Bone marrow (tissue), 2 donors: ENCODE measurements at regions not wholly inside any gene's neighbourhood (a gene's known extent, or its start where the extent isn't known, plus 50 kb on each side); places are given as distances from the start of the nearest gene placed in this dataset.
A peak's percentile ranks its signal among the peaks of the same experiment; 100 is the strongest.

Source experiments
- DNase-seq, 2 donors: peaks; one replicate each; lab custom pipeline; 2025; lab: John Stamatoyannopoulos, UW

DNA sequence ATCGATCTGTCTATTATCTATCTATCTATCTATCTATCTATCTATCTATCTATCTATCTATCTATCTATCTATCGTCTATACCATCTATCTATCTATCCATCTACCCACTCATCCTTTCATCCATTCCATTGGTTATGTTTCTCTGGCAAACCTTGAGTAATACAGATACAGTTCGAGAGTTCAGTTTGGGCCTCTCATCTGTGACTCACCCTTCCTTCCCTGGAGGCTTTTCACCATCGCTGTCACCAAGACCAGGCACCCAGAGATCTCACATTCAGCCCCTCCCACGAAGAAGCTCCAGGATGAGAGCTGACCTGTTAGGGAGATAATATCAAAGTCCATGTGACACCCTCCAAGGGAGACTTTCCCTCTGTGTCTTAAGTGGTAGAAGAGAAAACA, 164.1 kb upstream of the CELF4 start:
- DNase-seq, result no peak

DNA sequence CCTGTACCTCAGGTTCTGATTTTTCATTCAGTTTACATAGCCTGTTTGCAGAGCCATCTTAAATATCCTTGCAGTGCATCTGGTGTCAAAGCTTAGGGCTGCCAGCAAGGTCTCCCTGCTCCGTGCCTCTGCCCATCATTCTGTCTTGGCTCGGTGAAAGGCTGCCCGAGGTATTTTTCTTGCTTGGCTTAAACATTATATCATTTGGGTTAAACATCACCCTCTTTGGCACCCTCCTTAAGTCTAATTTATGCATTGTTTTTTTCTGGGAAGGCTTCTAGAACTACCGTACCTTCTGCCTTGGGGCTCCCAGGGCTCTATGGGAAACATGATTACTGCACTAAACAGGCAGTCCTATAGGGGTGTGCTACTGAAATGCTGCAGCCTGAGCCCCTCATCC, 158.6 kb upstream of the CELF4 start:
- no peak for DNase-seq

DNA sequence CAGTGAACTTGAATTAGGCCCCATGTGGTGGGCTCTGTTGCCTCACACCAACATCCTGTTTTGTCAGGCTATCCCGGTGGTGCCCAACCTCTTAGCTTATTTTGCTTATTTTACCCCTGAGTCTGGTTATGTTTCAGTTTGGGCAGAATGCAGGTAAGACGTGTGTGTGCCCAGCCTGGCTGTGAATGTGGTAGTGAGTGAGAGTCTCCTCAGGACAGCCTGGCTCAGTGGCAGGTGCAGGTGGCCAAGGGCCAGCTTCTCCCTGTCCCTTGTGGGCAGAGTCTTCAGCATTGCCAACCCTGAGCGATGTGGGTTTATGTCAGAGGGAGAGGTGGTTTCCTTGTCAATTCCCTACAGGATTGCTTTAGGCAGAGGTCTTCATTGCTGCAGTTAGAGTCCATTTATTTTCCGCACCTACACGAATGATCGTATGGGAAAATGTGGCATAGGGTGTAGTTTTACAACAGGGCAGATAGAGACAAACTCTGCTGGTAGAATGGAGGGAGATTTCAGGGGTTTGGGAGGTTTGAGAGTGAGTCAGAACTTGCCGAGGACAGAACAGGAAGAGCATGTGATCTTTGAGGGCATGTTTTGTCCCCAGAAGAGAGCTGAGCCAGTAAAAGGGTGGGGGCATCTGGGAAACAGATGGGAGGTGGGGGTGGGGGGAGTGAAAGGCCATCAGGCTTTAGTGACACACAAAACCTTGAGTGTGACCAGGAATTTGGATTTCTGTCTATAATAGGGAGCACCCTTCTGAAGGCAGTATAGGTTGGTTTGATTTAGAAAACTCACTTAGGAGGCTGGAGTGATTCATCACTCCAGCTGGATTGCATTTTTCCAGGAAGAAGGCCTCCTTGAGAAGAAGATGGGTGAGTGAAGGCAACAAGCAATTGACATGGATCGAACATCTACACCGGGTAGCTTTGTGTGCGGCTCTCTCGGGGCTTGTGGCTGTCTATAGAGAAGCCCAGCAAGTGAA, 156.2 kb upstream of the CELF4 start:
- DNase-seq, result peak in 1 of 2 donors; percentile 88

DNA sequence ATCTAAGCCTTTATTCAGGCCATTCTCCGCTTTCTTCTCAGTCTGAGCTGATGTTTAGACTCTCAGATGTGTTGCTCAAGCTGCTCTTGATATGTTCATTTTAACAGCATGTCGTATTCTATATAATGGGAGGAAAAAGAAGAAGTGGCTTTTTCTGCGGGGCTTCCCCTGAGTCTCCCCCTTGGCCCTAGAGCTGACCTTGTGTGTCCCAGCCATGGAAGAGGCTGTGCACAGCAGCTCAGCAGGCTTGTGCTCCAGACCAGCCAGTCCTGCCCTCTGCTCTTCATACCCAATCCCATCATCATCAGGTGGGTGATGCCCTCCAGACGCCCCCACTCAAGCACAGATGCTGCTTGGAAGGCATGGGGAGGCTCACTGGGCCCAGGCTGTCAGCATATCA, 155.1 kb upstream of the CELF4 start:
- peak in 1 of 2 donors; percentile 19 for DNase-seq

DNA sequence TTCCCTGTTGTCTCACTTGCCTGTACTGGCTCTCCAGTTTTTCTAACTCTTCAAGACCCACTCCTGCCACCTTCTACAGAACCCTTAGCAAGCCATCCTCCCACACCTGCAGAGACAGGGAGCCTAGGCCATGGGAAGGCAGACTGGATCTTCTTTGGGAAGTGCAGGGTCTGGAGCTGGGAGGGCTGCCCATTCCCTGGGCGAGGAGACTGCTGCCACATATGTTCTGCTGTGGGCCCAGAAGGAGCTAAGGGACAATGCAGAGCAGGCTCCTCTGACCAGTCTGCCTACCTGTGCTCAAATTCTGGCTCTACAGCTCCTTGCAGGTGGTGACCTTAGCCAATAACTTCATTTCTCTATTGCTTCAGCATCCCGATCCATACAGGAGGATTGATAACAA, 152.1 kb upstream of the CELF4 start:
- DNase-seq, result no peak

DNA sequence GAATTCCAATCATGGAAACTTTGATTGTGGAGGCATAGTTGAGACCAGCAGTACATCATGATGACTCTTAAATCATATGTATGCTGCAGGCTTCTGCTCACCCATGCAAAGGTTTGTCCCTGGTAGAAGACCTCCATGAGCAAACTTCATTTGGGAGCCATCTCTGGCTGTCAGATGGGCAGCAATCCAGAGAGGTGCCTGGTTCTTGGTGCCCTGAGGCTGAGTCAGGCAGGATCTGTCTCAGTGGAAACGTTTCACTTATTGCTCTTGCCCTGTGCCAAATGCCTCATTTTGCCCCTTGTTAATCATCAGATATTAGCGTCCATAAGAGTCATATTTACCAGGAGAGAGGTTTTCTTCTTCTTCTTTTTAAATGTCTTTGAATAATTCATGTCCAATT, 151.5 kb upstream of the CELF4 start:
- no peak for DNase-seq

DNA sequence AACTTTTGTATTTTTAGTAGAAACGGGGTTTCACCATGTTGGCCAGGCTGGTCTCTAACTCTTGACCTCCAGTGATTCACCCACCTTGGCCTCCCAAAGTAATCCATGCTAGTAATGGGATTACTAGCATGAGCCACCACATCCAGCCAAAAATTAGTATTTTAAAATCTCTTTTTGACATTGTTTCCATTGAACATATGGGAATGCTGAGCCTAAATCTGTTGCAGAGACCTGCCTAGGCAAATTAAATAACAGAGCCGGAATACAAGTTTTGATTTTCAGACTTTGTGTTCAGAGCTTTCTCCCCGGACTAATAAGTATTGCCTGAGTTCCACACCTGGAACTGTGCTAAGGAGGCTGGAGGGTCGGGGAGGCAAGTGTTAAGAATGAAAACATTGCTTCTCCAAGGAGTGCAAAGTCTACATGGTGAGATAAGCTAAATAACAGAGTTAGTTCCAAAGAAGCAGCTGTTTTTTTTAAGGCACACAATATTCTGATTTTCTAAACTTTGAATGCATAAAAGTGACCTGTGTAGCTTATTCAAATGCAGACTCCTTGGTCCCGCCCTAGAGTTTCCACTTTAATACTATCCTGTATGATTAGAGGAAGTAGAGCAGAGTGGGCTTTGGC, 150.6 kb upstream of the CELF4 start:
- DNase-seq, result no peak

DNA sequence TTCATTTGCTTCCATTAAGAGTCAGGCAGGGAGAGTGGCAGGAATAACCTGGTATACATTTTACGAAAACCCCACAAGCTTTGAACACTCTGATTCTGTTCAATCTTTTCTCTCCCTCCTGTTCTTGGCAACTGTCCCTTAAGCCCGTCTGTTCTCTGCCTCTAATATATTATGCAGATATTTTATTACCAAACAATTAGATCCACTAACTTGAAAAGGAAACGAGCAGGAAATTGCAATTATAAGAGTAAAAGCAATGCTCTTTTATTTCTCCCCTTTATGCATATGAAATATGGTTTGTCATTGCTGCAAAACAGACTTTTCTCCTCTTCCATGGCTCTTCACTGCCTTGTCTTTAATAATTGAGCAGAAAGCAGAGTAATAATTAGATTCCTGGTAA, 149.1 kb upstream of the CELF4 start:
- no peak for DNase-seq

DNA sequence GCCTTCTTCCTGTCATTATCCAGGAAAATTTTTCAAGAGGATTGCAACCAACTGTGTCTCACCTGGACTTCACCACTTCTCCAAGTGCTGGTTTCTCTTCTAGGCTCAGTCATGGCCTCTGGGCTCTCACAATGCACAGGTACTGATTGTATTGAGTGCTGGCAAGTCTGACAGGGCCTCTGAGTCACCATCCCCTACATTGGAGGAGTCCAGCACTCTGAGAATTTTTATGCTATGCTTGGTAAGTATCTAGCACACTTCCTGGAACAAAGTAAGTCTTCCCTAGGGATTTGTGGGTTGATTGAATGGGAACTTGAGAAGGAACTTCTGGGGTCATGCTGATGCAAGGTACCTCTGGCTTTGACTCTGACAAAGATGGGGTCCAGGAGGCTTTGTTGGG, 147.2 kb upstream of the CELF4 start:
- no peak for DNase-seq

DNA sequence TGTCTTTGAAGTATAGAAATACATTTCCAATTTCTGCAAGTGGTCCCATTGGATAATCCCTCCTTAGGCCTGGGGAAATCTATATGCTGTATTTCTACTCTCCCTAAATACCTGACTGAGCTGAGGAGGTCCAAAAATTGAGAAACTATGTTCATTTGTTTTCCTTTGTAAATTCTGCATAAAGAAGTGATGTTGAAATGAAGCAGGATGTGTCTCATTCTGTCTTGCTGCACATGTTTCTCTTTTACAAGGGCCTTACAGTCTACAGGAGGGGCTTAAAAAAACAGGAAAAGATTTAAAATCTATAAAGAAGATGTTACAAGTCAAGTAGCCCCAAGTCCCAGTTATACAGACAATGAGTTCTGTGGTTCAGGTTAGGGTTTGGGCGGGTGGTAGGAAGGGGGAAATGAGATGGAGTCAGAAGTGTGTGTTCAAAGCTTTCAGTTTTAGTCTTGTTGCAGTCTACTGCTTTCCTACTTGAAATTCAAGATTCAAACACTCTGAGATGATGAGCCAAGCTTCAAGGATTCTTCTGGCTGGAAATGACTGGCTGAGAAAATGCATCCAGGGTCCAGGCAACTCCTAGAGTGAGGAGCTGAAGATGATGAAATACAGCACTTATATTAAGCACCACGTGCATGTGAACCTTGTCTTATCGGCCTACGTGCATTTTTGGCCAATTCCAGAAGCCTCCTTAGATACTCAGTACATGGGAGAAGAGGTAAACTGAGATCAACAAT, 146.3 kb upstream of the CELF4 start:
- peak in 1 of 2 donors; percentile 54 for DNase-seq

DNA sequence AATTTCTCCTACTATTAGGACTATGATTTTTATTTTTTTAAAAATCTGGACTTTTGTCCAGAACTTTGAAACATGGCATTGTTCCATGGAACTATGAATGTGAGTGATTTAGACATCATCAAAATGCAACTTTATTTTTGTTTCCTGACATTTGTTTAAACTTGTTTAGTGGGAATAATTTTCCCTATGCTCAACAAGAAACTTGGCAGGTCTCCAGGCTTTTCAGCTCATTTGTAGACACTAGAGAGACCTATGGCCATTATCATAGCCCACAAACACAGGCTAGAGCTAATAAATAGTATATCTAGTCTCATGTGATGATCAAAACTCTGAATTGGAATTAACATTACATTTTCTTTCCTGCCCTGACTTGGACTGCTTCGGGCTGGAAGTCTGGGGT, 145.1 kb upstream of the CELF4 start:
- no peak for DNase-seq

DNA sequence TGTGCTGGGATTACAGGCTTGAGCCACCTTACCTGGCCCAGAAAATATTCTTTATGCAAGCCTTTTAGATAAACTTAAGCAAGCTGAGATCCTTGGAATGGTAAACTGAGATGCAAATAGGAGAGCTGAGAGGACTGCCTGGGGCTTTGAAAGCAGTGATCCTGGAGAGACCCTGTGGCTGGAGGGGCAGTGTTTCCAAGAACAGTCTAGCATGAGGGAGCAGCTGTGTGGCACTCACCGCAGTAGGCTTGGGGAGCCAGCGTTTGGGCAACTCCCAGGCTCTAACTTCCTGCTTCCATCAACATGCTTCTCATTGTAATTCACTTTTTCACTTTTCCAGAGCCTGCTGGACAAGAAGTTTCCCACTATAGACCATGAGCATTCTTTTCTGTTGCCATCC, 144.1 kb upstream of the CELF4 start:
- DNase-seq, result no peak

DNA sequence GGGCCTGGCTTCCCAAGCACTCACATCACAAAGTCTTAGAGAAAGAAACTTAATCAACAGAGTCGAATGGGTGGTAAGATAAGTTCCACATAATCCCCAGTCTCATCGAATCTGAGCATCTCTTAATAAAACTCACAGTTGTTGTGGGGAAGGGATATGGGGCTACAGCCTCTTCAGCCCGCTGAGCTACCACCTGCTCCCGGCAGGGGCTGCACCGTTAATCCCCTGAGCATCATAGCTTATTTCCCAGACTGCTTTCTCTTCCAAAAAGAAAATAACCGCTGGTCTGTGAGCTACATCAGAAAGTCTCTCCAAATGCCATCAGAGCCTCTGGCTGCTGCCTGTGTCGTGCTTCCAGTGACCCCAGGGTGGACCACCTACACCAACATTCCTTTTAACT, 139.4 kb upstream of the CELF4 start:
- DNase-seq, result no peak

DNA sequence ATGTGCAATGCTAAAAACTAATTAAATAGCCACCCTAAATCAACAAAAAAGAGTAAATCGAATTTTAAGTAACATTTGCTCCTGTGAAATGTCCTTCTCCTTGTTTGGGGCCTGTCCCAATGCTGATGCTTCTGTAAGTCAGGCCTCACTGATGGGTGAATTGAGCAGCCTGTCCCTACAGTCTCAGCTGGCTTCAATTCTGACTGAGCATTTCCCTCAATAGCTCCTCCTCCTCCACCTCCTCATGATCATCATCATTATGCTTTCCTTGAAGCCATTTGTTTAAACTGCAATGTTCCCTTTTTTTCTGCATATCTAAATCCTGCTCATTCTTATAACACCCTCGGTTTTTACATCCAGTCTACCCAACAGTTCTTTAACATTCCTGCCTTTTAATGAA, 137.2 kb upstream of the CELF4 start:
- no peak for DNase-seq

DNA sequence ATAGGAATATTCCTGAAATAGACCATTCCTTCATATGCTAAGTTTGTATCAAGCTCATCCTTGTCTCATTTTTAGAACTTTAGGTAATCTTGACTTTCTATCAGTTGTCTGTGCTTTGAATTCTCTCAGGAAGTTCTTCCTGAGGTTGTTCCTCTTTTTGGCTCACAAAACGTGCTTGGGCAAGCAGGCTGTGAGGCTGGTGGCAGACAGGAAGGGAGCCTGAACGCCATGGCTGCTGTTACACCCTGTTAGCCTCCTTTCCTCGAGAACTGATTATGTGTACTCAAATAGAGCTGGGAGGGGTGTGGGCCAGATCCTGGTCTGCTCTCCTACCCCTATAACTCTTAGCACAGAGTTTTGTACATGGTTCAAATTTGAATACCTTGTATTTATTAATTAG, 136.4 kb upstream of the CELF4 start:
- DNase-seq, result peak in 1 of 2 donors; percentile 50

DNA sequence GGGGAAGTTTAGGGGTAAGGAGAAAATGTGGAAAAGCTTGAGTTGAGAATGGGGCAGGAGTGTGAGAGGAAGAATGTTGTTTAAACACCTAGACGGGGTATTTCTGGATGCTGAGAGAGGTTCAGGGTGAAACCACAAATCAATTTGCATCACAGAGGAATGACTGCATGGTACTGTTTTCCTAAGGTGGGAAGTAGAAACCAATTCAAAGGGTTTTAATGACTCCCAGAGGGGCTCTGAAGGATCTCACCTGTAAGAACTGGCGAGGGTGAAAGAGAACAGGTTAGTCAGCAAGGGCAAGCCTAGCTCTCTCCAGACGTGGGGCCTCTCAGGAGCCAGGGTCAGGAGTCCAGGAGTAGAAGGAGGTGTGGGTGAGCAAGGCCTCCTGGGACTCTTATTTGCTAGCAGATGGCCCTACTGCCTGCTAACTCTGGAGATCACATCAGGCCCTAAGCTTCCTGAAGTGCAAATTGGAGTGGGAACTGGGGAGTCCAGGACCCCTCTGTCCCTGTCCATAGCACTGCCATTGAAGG, 133.0 kb upstream of the CELF4 start:
- DNase-seq, result no peak

DNA sequence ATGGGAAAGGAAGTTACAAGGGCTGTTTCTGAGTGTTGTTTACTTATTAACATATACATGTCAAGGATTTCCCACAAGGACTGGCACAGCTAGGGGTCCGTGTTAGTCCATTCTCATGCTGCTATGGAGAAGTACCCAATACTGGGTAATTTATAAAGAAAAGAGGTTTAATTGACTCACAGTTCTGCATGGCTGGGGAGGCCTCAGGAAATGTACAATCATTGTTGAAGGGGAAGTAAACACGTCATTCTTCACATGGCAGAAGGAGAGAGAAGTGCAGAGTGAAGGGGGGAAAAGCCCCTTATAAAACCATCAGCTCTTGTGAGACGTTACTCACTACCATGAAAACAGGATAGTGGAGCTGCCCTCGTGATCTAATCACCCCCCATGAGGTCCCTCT, 128.9 kb upstream of the CELF4 start:
- DNase-seq, result peak in 1 of 2 donors; percentile 60

DNA sequence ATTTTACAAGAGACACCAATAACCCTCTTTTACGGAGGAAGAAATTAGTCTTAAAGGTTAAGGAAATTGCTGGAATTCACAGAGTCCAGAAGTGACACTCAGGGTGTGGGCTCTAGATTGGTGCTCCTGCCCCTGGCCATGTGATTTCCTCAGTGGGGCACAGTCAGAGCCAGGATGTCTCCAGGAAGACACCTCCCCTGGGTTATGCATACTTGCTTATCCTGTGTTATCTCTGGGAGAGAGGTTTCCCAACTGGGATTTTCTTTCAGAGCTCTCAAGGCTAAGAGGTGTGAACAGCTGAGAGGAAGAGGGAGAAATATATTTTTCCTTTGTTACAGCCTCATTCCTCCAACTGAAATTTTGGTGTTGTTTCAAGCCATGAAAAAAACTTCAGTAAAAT, 125.6 kb upstream of the CELF4 start:
- no peak for DNase-seq

DNA sequence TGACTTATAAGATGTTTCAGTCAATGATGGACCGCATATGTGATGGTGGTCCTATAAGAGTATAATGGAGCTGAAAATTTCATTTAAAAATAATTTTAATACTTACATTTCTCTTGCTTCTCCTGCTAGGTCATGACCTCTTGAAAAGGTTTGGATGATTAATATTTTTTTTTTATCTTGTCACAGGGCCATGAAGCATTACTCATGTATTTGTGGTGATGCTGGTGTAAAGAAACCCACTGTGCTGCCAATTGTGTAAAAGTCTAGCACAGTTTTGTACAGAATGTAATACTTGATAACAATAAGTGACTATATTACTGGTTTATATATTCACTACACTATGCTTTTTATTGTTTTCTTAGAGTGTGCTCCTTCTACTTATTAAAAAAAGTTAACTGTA, 124.2 kb upstream of the CELF4 start:
- DNase-seq, result no peak

DNA sequence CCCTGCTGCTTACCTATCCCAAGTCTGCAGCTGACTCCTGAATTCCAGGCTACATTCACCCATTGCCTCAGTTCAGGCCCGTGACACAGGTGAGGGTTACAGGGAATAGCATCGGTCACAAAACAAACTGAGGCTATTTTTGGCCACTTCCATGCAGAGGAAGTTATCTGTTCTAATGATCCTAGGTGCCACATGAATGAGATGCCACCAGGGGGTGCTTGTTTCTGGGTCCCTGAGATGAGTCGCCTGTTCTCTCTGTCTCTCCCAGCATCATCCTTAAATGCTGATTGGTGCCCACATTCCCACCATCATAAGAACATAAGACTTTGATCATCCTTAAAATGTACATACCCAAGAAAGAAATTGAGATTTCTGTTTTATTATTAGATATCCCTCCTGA, 119.0 kb upstream of the CELF4 start:
- no peak for DNase-seq

DNA sequence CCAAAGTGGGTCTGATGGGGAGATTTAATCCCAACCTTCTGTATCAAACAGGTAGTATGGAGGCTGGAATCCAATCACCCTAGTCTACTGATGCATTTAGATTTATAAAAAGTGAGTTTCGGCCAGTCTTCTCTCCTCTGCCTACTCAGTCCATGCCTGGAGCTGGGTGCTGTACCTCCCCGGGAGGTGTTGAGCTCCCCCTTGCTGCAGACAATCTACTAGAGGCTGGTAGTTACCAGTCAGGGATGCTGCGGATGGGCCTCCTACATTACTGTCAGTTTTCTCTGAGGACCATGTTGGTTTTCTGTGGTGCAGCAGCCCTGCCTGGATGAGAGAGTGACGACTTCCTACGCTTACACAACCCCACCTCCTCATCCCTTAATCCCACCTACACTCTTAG, 118.6 kb upstream of the CELF4 start:
- no peak for DNase-seq

DNA sequence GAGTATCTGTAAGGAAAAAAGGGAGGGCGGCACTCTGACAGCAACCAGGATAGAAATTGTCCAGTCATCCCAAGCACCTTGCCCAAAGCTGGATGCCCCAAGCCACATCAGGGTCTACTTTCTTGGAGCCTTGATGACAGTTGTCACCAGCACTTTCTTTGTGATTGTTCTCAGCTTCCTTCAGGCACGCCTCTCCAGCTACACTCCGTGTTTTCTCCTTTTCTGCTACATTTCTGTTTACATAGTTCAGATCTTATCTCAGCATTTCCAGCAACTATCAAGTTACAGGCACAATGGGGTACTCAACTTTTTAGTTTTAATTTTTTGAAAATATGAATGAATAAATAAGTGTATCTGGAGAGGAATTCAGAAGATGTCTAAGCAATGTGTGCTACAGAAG, 115.3 kb upstream of the CELF4 start:
- no peak for DNase-seq

DNA sequence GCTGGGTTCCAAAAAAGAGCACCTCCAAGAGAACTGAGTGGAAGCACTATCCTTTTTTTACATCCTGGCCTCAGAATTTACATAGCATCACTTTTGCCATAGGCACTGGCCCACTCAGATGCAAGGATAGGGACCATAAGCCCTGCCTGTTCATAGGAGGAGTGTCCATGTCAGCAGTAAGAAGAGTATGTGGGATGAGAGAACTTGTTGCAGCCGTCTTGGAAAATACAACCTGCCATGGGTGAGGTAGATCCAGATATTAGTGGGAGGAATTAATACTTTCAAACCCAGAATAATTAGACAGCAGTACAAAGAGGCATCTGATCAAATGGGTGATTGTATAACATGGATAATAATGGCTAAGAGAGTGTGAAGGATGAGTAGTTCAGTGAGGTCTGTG, 110.7 kb upstream of the CELF4 start:
- no peak for DNase-seq
